Ascending aorta (tissue), 2 donors: ENCODE measurements at regions not wholly inside any gene's neighbourhood (a gene's known extent, or its start where the extent isn't known, plus 50 kb on each side); places are given as distances from the start of the nearest gene placed in this dataset.

Source experiments
- DNase-seq, 2 donors: peaks; one replicate each; pipeline ENCODE4 v3.0.0-alpha.2; 2019; ENCODE audit warnings: low spot score in 2 of 2
- H3K27ac ChIP-seq, 2 donors: fragments of 200-600 bp; sonication (generic); one replicate each; pipeline ENCODE4 v1.5.1; 2016 to 2017; ENCODE audit warnings: mild to moderate bottlenecking in 1 of 2
- H3K27me3 ChIP-seq: fragments of 200-600 bp; sonication (generic); one replicate; pipeline ENCODE4 v1.5.1; 2017
- H3K36me3 ChIP-seq, 2 donors: fragments of 200-600 bp; sonication (generic); one replicate each; pipeline ENCODE4 v1.5.1; 2016
- H3K4me1 ChIP-seq, 2 donors: fragments of 200-600 bp; sonication (generic); one replicate each; pipeline ENCODE4 v1.5.1; 2016 to 2017; ENCODE audit warnings: mild to moderate bottlenecking in 1 of 2
- H3K4me3 ChIP-seq, 2 donors: fragments of 200-600 bp; sonication (generic); one replicate each; pipeline ENCODE4 v1.5.1; 2016 to 2017; ENCODE audit warnings: mild to moderate bottlenecking in 1 of 2
- H3K9me3 ChIP-seq, 2 donors: fragments of 200-600 bp; sonication (generic); one replicate each; pipeline ENCODE4 v1.5.1; 2016
- CTCF ChIP-seq, 3 experiments: fragments of 200-600 bp in 2 of 3; fragments of 450-650 bp in 1 of 3; sonication (generic) in 2 of 3; IDR thresholded peaks; one replicate each; pipeline ENCODE4 v1.5.1; 2016 to 2019; ENCODE audit warnings: antibody characterized with exemption in 3 of 3, mild to moderate bottlenecking in 1 of 3, moderate library complexity in 1 of 3
- intact Hi-C: fragments of 100-400 bp; cut with DNase I; formaldehyde crosslinking; loops from one replicate; pipeline ENCODE4 v1.15.1; 2023

- no peaks in the 10 kb centered on the region for H3K36me3 ChIP-seq
- no peak overlapping the region for H3K27ac ChIP-seq
- no peaks in the 10 kb centered on the region for H3K9me3 ChIP-seq
- H3K4me3 ChIP-seq: no peak overlapping the region
- no peaks in the 10 kb centered on the region for H3K4me1 ChIP-seq
- no peaks in the 10 kb centered on the region for H3K27me3 ChIP-seq
- intact Hi-C loops: no loop called here
- TF ChIP-seq CTCF (IDR thresholded peaks at IDR 0.05): no peak
- DNase-seq: no peak
Measured at GRCh38 chr2:122216901-122217300, 461.4 kb downstream of the TSN start.

GRCh38 chr2:122218596-122218995, 463.1 kb downstream of the TSN start:
- H3K9me3 ChIP-seq: no peaks in the 10 kb centered on the region
- H3K4me1 ChIP-seq: no peaks in the 10 kb centered on the region
- intact Hi-C loops: no loop called here
- no peak overlapping the region for H3K27ac ChIP-seq
- TF ChIP-seq CTCF (IDR thresholded peaks at IDR 0.05): no peak
- H3K36me3 ChIP-seq: no peaks in the 10 kb centered on the region
- no peak overlapping the region for H3K4me3 ChIP-seq
- DNase-seq: no peak
- H3K27me3 ChIP-seq: no peaks in the 10 kb centered on the region

GRCh38 chr2:122219504-122219903, 464.1 kb downstream of the TSN start:
- intact Hi-C loops: no loop called here
- no peak for TF ChIP-seq CTCF (IDR thresholded peaks at IDR 0.05)
- no peaks in the 10 kb centered on the region for H3K9me3 ChIP-seq
- no peaks in the 10 kb centered on the region for H3K27me3 ChIP-seq
- no peaks in the 10 kb centered on the region for H3K36me3 ChIP-seq
- no peak overlapping the region for H3K4me3 ChIP-seq
- H3K4me1 ChIP-seq: no peaks in the 10 kb centered on the region
- H3K27ac ChIP-seq: no peak overlapping the region
- no peak for DNase-seq

- TF ChIP-seq CTCF (IDR thresholded peaks at IDR 0.05): no peak
- intact Hi-C loops: no loop called here
- Histone ChIP-seq H3K36me3 (no peaks in the 10 kb centered on the region), H3K4me3 (no peak overlapping the region), H3K4me1 (no peaks in the 10 kb centered on the region), H3K27me3 (no peaks in the 10 kb centered on the region), H3K9me3 (no peaks in the 10 kb centered on the region), H3K27ac (no peak overlapping the region)
- no peak for DNase-seq
Measured at GRCh38 chr2:122221665-122222064, 466.2 kb downstream of the TSN start.

GRCh38 chr2:122231296-122231695, 475.8 kb downstream of the TSN start:
- Histone ChIP-seq H3K4me3 (no peak overlapping the region), H3K27ac (no peak overlapping the region), H3K27me3 (no peaks in the 10 kb centered on the region), H3K36me3 (no peaks in the 10 kb centered on the region), H3K9me3 (no peaks in the 10 kb centered on the region), H3K4me1 (no peaks in the 10 kb centered on the region)
- no peak for DNase-seq
- intact Hi-C loops: no loop called here
- no peak for TF ChIP-seq CTCF (IDR thresholded peaks at IDR 0.05)

- Histone ChIP-seq H3K36me3 (no peaks in the 10 kb centered on the region), H3K4me3 (no peak overlapping the region), H3K27ac (no peak overlapping the region), H3K9me3 (no peaks in the 10 kb centered on the region), H3K4me1 (no peaks in the 10 kb centered on the region), H3K27me3 (no peaks in the 10 kb centered on the region)
- no peak for TF ChIP-seq CTCF (IDR thresholded peaks at IDR 0.05)
- no peak for DNase-seq
- intact Hi-C loops: no loop called here
Measured at GRCh38 chr2:122233372-122233771, 477.9 kb downstream of the TSN start.
